SK-N-SH (cell line): ENCODE measurements at regions not wholly inside any gene's neighbourhood (a gene's known extent, or its start where the extent isn't known, plus 50 kb on each side); places are given as distances from the start of the nearest gene placed in this dataset.

Experiments used
- CTCF ChIP-seq: fragments of 200-600 bp; sonication (generic); IDR thresholded peaks from 2 replicates; pipeline ENCODE4 v1.6.1; 2017; ENCODE audit warnings: antibody characterized with exemption, mild to moderate bottlenecking, moderate library complexity
- JUND ChIP-seq: IDR thresholded peaks from 2 replicates; pipeline ENCODE4 v1.4.0; 2012
- RCOR1 ChIP-seq: fragments of 150-350 bp; IDR thresholded peaks from 2 replicates; pipeline ENCODE4 v1.6.1; 2017; ENCODE audit warnings: antibody characterized with exemption, low read length
- REST ChIP-seq: IDR thresholded peaks from 2 replicates; pipeline ENCODE4 v1.6.1; 2012; ENCODE audit warnings: mild to moderate bottlenecking, low read depth, low read length, moderate library complexity
- YY1 ChIP-seq: IDR thresholded peaks from 2 replicates; pipeline ENCODE4 v1.4.0; 2012; ENCODE audit warnings: low read depth, mild to moderate bottlenecking

GRCh38 chr4:152190907-152191306, 345.0 kb downstream of the FBXW7 start:
- TF ChIP-seq YY1 = no peak
- TF ChIP-seq REST = no peak
- no peak for TF ChIP-seq CTCF
- TF ChIP-seq JUND = no peak
- no peak for TF ChIP-seq RCOR1
